Endothelial cell of umbilical vein (primary cell): ENCODE measurements at regions not wholly inside any gene's neighbourhood (a gene's known extent, or its start where the extent isn't known, plus 50 kb on each side); places are given as distances from the start of the nearest gene placed in this dataset.

Experiments used
- BruUV-seq: library from RNA; stranded (reverse); fragments of 400-500 nt; replicated peaks from 2 replicates; lab custom pipeline; 2021; lab: Mats Ljungman, UMichigan
- CTCF ChIA-PET: fragments of 300-600, 350-600 bp; sonication (Branson Sonifier 250); formaldehyde crosslinking; loops from one replicate; lab custom pipeline; 2021; ENCODE audit warnings: antibody characterized with exemption, inconsistent platforms; lab: Charles Lee
- POLR2A ChIA-PET: fragments of 300-600, 350-600 bp; sonication (Branson Sonifier 250); formaldehyde crosslinking; loops from one replicate; lab custom pipeline; 2021; ENCODE audit warnings: antibody characterized with exemption, inconsistent platforms; lab: Charles Lee
- DNase-seq: peaks from one replicate; pipeline ENCODE4 v3.0.0-alpha.2; 2011; ENCODE audit warnings: low read depth, low spot score
- FAIRE-seq: peaks from 2 replicates; lab custom pipeline; 2011; peaks lifted over from hg19 to GRCh38; lab: Jason Lieb, UNC
- H2AFZ ChIP-seq: 2 replicates; pipeline ENCODE4 v1.6.0; 2012; ENCODE audit warnings: low read depth, low read length, control low read depth, inconsistent platforms
- H3K27ac ChIP-seq: 2 replicates; pipeline ENCODE4 v1.5.1; 2011; ENCODE audit warnings: low read depth, mild to moderate bottlenecking, control low read depth, low read length, moderate library complexity; ENCODE audit not compliant: insufficient read depth
- H3K27me3 ChIP-seq, 2 experiments: 2 replicates each; pipeline versions ENCODE4 v1.6.0 to v1.6.1; 2011; ENCODE audit warnings: low read length in 2 of 2, mixed read lengths in 1 of 2; ENCODE audit not compliant: control insufficient read depth in 2 of 2, insufficient read depth in 2 of 2
- H3K36me3 ChIP-seq, 2 experiments: 2 replicates in 1 of 2; 3 replicates in 1 of 2; pipeline ENCODE4 v1.5.1; 2011; ENCODE audit warnings: low read length in 2 of 2, mild to moderate bottlenecking in 1 of 2, moderate library complexity in 1 of 2; ENCODE audit not compliant: control insufficient read depth in 2 of 2, insufficient read depth in 2 of 2; ENCODE audit errors: extremely low read depth in 1 of 2
- H3K4me1 ChIP-seq: 3 replicates; pipeline ENCODE4 v1.5.1; 2011; ENCODE audit warnings: mild to moderate bottlenecking, low read length; ENCODE audit not compliant: control insufficient read depth, insufficient read depth; ENCODE audit errors: extremely low read depth
- H3K4me2 ChIP-seq: 2 replicates; pipeline ENCODE4 v1.6.1; 2011; ENCODE audit warnings: low read length, control low read depth, mixed read lengths; ENCODE audit not compliant: insufficient read depth
- H3K4me3 ChIP-seq, 3 experiments: fragments of 200-600 bp in 1 of 3; sonication (generic), shearing (Covaris generic) in 1 of 3; replicated peaks in 1 of 3; 2 replicates each; pipeline ENCODE4 v1.5.1; 2011 to 2016; ENCODE audit warnings: control low read depth in 3 of 3, low read length in 3 of 3, mild to moderate bottlenecking in 2 of 3, inconsistent platforms in 1 of 3, low read depth in 1 of 3, moderate library complexity in 1 of 3; ENCODE audit not compliant: insufficient read depth in 1 of 3
- H3K79me2 ChIP-seq: 2 replicates; pipeline ENCODE4 v1.6.0; 2012; ENCODE audit warnings: low read length, inconsistent platforms; ENCODE audit not compliant: control insufficient read depth, insufficient read depth
- H3K9ac ChIP-seq: replicated peaks from 2 replicates; pipeline ENCODE3; 2011; ENCODE audit warnings: low read length, control low read depth; ENCODE audit not compliant: insufficient read depth; ENCODE audit errors: extremely low read depth
- H3K9me1 ChIP-seq: replicated peaks from 3 replicates; pipeline ENCODE4 v1.6.0; 2011; ENCODE audit warnings: mild to moderate bottlenecking, low read length; ENCODE audit not compliant: control insufficient read depth, insufficient read depth; ENCODE audit errors: extremely low read depth
- H3K9me3 ChIP-seq: replicated peaks from 2 replicates; pipeline ENCODE4 v1.5.1; 2012; ENCODE audit warnings: low read length, inconsistent platforms; ENCODE audit not compliant: control insufficient read depth, insufficient read depth
- H4K20me1 ChIP-seq: replicated peaks from 2 replicates; pipeline ENCODE3; 2011; ENCODE audit warnings: mild to moderate bottlenecking, low read length; ENCODE audit not compliant: control insufficient read depth, insufficient read depth; ENCODE audit errors: extremely low read depth
- EZH2 ChIP-seq: IDR thresholded peaks from 2 replicates; pipeline ENCODE4 v1.6.1; 2012; ENCODE audit warnings: borderline replicate concordance, low read depth, mild to moderate bottlenecking, moderate library complexity, low read length, inconsistent platforms; ENCODE audit not compliant: severe bottlenecking
- FOS ChIP-seq: IDR thresholded peaks from 2 replicates; pipeline ENCODE4 v1.6.1; 2011; ENCODE audit warnings: mild to moderate bottlenecking, low read length, moderate library complexity, borderline replicate concordance; ENCODE audit not compliant: insufficient read depth
- GATA2 ChIP-seq: IDR thresholded peaks from 2 replicates; pipeline ENCODE4 v1.7.0; 2011; ENCODE audit warnings: low read depth, mild to moderate bottlenecking, moderate library complexity, mixed read lengths, low read length; ENCODE audit not compliant: insufficient read length, insufficient read depth
- JUN ChIP-seq: IDR thresholded peaks from 2 replicates; pipeline ENCODE4 v1.6.1; 2011; ENCODE audit warnings: borderline replicate concordance, low read depth; ENCODE audit not compliant: insufficient read length, insufficient read depth
- MYC ChIP-seq: IDR thresholded peaks from one replicate; pipeline ENCODE4 v1.6.1; 2011; ENCODE audit warnings: mild to moderate bottlenecking, low read depth, low read length
- POLR2A ChIP-seq: IDR thresholded peaks from 2 replicates; pipeline ENCODE4 v1.6.1; 2012; ENCODE audit warnings: low read depth, mild to moderate bottlenecking, control low read depth, low read length
- POLR2AphosphoS5 ChIP-seq: IDR thresholded peaks from 2 replicates; pipeline ENCODE4 v1.6.1; 2012; ENCODE audit warnings: low read depth, mild to moderate bottlenecking, control low read depth, low read length, moderate library complexity; ENCODE audit not compliant: insufficient read depth
- dilution Hi-C: fragments of 300-500 bp; cut with MboI; formaldehyde crosslinking; loops from one replicate; pipeline ENCODE4 v1.15.0; 2019; ENCODE audit warnings: low sequenced_read_pairs; ENCODE audit not compliant: extremely low pct_ligation_motif_present
- intact Hi-C: fragments of 100-400 bp; cut with micrococcal nuclease; formaldehyde crosslinking; loops from one replicate; pipeline ENCODE4 v1.10.0; 2022
- TF ChIP-seq, protein P1 (sequence below), 2 donors: IDR thresholded peaks; 1 replicate in 1 of 2; 2 replicates in 1 of 2; pipeline ENCODE4 v1.5.1; 2011; ENCODE audit warnings: low read length in 2 of 2, mild to moderate bottlenecking in 2 of 2, moderate library complexity in 2 of 2, control low read depth in 1 of 2, inconsistent platforms in 1 of 2, low read depth in 1 of 2; ENCODE audit not compliant: insufficient read depth in 1 of 2; ENCODE audit errors: extremely low read depth in 1 of 2
- TF ChIP-seq, protein P2 (sequence below): IDR thresholded peaks from 2 replicates; pipeline ENCODE4 v1.6.1; 2011; ENCODE audit not compliant: insufficient read depth, insufficient read length

DNA sequence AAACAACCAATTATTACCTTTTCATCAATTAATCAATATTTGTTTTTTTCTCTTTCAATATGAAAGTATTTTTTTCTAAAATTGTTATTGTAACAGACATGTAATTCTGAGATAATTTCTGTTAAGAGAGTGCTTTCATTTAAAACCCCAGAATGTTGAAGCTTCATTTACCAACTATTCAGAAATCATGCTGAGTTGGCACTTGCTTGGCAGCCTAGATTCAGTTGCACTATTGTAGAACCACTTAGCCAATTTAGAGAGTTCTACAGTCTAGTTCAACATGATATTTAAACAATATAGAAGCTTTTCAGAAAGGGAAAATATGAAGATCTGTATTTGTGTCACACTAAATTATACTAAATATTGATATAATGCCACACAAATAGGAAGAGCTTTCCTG lies 56.1 kb upstream of the NKAIN2 start:
- H3K9me3 ChIP-seq: no peaks in the 10 kb centered on the region
- TF ChIP-seq, protein P1, sequence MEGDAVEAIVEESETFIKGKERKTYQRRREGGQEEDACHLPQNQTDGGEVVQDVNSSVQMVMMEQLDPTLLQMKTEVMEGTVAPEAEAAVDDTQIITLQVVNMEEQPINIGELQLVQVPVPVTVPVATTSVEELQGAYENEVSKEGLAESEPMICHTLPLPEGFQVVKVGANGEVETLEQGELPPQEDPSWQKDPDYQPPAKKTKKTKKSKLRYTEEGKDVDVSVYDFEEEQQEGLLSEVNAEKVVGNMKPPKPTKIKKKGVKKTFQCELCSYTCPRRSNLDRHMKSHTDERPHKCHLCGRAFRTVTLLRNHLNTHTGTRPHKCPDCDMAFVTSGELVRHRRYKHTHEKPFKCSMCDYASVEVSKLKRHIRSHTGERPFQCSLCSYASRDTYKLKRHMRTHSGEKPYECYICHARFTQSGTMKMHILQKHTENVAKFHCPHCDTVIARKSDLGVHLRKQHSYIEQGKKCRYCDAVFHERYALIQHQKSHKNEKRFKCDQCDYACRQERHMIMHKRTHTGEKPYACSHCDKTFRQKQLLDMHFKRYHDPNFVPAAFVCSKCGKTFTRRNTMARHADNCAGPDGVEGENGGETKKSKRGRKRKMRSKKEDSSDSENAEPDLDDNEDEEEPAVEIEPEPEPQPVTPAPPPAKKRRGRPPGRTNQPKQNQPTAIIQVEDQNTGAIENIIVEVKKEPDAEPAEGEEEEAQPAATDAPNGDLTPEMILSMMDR (IDR thresholded peaks at IDR 0.05; ENCODE audit: extremely low read depth in 1 of 2, insufficient read depth in 1 of 2, low read depth in 1 of 2, low read length in 2 of 2): no peak
- TF ChIP-seq MYC (no peak), EZH2 (no peak), JUN (no peak), POLR2A (no peak), FOS (no peak), GATA2 (no peak), POLR2AphosphoS5 (no peak)
- TF ChIP-seq, protein P2, sequence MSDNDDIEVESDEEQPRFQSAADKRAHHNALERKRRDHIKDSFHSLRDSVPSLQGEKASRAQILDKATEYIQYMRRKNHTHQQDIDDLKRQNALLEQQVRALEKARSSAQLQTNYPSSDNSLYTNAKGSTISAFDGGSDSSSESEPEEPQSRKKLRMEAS: no peak
- H2AFZ ChIP-seq: no peak overlapping the region
- no peaks in the 10 kb centered on the region for H3K36me3 ChIP-seq
- no TSS peak for BruUV-seq
- dilution Hi-C loops (no loop called here), intact Hi-C loops (no loop called here)
- no peaks in the 10 kb centered on the region for H3K27me3 ChIP-seq
- no peaks in the 10 kb centered on the region for H3K4me1 ChIP-seq
- H3K79me2 ChIP-seq: no peaks in the 10 kb centered on the region
- no peak overlapping the region for H3K4me3 ChIP-seq
- CTCF ChIA-PET: interaction anchor here (1.0 to 3.5 kb wide), 2 partner anchors 32 to 55 kb away, joined by 3 to 8 read pairs; no protein-coding TSS in a partner anchor
- POLR2A ChIA-PET: no interaction called here
- H3K9ac ChIP-seq: no peak overlapping the region
- H3K9me1 ChIP-seq: no peaks in the 10 kb centered on the region
- H3K4me2 ChIP-seq: no peak overlapping the region
- DNase-seq (no peak), FAIRE-seq (no peak)
- H3K27ac ChIP-seq: no peak overlapping the region
- no peaks in the 10 kb centered on the region for H4K20me1 ChIP-seq
